Stomach (tissue), 8 donors: ENCODE measurements at regions not wholly inside any gene's neighbourhood (a gene's known extent, or its start where the extent isn't known, plus 50 kb on each side); places are given as distances from the start of the nearest gene placed in this dataset.

Source experiments
- DNase-seq, 2 donors: peaks; one replicate each; pipeline versions ENCODE4 v3.0.0 to v3.0.0-alpha.2; 2013 to 2019
- H3K27ac ChIP-seq, 5 donors: fragments of 200-600 bp in 4 of 5; sonication (generic) in 4 of 5; one replicate each; pipeline ENCODE4 v1.5.1; 2013 to 2019; ENCODE audit warnings: mild to moderate bottlenecking in 1 of 5, moderate library complexity in 1 of 5
- H3K27me3 ChIP-seq, 3 donors: fragments of 200-600 bp; sonication (generic); one replicate each; pipeline ENCODE4 v1.5.1; 2017 to 2019; ENCODE audit warnings: mixed run types in 1 of 3
- H3K36me3 ChIP-seq, 4 donors: fragments of 200-600 bp; sonication (generic); 1 replicate in 3 of 4; 2 replicates in 1 of 4; pipeline ENCODE4 v1.5.1; 2016 to 2019
- H3K4me1 ChIP-seq, 4 donors: fragments of 200-600 bp; sonication (generic); one replicate each; pipeline ENCODE4 v1.5.1; 2016 to 2019
- H3K4me3 ChIP-seq, 4 donors: fragments of 200-600 bp; sonication (generic) in 3 of 4; one replicate each; pipeline ENCODE4 v1.5.1; 2016 to 2019; ENCODE audit warnings: mild to moderate bottlenecking in 1 of 4
- H3K9me3 ChIP-seq, 4 donors: fragments of 200-600 bp; sonication (generic); one replicate each; pipeline ENCODE4 v1.5.1; 2016 to 2019
- EP300 ChIP-seq: sonication (generic); formaldehyde crosslinking; IDR thresholded peaks from one replicate; pipeline ENCODE4 v1.6.1; 2017; ENCODE audit warnings: antibody characterized with exemption
- POLR2A ChIP-seq, 4 donors: fragments of 450-650 bp; IDR thresholded peaks; one replicate each; pipeline ENCODE4 v1.6.1; 2016; ENCODE audit warnings: antibody characterized with exemption in 4 of 4, control low read depth in 2 of 4, mild to moderate bottlenecking in 1 of 4, moderate library complexity in 1 of 4
- POLR2AphosphoS5 ChIP-seq, 3 donors: sonication (generic); formaldehyde crosslinking; IDR thresholded peaks; one replicate each; pipeline ENCODE4 v1.6.1; 2016; ENCODE audit warnings: antibody characterized with exemption in 3 of 3
- WGBS, 5 donors: extraction: QIAGEN DNeasy Blood & Tissue Kit in 3 of 5; methylation state at CpG; one replicate each; pipeline versions ENCODE4 v1.1.5 to v1.1.7; 2013 to 2018; 5-methylcytosine and 5-hydroxymethylcytosine counted together
- intact Hi-C: fragments of 100-400 bp; cut with DNase I; formaldehyde crosslinking; loops from one replicate; pipeline ENCODE4 v1.15.1; 2023; ENCODE audit warnings: low total_unique reads
- TF ChIP-seq, protein P1 (sequence below), 7 experiments: fragments of 450-650 bp in 4 of 7; fragments of 200-600 bp in 3 of 7; sonication (generic) in 3 of 7; IDR thresholded peaks; one replicate each; pipeline ENCODE4 v1.5.1; 2016 to 2019; ENCODE audit warnings: antibody characterized with exemption in 7 of 7, control low read depth in 2 of 7, mild to moderate bottlenecking in 1 of 7
- donor health status: healthy with polysubstance abuse.
- donor health status: Bipolar disorder and iron deficiency.
- donor health status: healthy.

DNA sequence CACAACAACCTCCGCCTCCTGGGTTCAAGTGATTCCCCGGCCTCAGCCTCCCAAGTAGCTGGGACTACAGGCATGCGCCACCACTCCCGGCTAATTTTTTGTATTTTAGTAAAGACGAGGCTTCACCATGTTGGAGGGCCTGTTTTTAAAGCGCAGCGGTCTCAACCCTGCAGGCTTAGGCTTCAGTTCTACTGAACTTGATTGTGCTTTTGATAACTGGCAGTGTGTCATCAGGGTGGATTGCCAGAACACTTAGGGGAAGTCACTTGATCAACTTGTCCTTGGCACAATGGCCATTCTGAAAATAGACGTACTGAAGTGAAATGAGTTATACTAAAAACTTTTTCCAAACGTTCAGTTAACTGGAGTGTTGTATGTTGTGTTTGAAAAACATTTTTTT, 472.2 kb downstream of the KLF5 start:
- Histone ChIP-seq H3K27me3 (no peaks in the 10 kb centered on the region), H3K4me3 (no peak overlapping the region), H3K4me1 (no peaks in the 10 kb centered on the region), H3K27ac (no peak overlapping the region), H3K9me3 (no peaks in the 10 kb centered on the region), H3K36me3 (no peaks in the 10 kb centered on the region)
- WGBS, 5 donors, result 85 to 92% (median 89%) methylated on average over 8 to 9 of the region's 9 CpGs
- intact Hi-C loops, result no loop called here
- DNase-seq, result no peak
- TF ChIP-seq POLR2AphosphoS5 (IDR thresholded peaks at IDR 0.05), result no peak
- no peak for TF ChIP-seq EP300
- TF ChIP-seq POLR2A (IDR thresholded peaks at IDR 0.05), result no peak
- TF ChIP-seq, protein P1, sequence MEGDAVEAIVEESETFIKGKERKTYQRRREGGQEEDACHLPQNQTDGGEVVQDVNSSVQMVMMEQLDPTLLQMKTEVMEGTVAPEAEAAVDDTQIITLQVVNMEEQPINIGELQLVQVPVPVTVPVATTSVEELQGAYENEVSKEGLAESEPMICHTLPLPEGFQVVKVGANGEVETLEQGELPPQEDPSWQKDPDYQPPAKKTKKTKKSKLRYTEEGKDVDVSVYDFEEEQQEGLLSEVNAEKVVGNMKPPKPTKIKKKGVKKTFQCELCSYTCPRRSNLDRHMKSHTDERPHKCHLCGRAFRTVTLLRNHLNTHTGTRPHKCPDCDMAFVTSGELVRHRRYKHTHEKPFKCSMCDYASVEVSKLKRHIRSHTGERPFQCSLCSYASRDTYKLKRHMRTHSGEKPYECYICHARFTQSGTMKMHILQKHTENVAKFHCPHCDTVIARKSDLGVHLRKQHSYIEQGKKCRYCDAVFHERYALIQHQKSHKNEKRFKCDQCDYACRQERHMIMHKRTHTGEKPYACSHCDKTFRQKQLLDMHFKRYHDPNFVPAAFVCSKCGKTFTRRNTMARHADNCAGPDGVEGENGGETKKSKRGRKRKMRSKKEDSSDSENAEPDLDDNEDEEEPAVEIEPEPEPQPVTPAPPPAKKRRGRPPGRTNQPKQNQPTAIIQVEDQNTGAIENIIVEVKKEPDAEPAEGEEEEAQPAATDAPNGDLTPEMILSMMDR (IDR thresholded peaks at IDR 0.05), result no peak

- Histone ChIP-seq H3K27me3 (no peaks in the 10 kb centered on the region), H3K4me3 (no peak overlapping the region), H3K36me3 (no peaks in the 10 kb centered on the region), H3K4me1 (no peaks in the 10 kb centered on the region), H3K27ac (no peak overlapping the region), H3K9me3 (no peaks in the 10 kb centered on the region)
- intact Hi-C loops, result no loop called here
- 92 to 96% (median 93%) methylated on average over 10 of the region's 10 CpGs for WGBS, 5 donors
- TF ChIP-seq POLR2AphosphoS5 (IDR thresholded peaks at IDR 0.05), result no peak
- no peak for DNase-seq
These were observed 464.1 kb downstream of the KLF5 start for GRCh38 chr13:73522937-73523336.

- no peaks in the 10 kb centered on the region for H3K9me3 ChIP-seq
- no peaks in the 10 kb centered on the region for H3K36me3 ChIP-seq
- TF ChIP-seq, protein P1 (IDR thresholded peaks at IDR 0.05), result no peak
- TF ChIP-seq EP300 (no peak), POLR2A (IDR thresholded peaks at IDR 0.05) (no peak), POLR2AphosphoS5 (IDR thresholded peaks at IDR 0.05) (no peak)
- H3K4me3 ChIP-seq, result no peak overlapping the region
- no peaks in the 10 kb centered on the region for H3K4me1 ChIP-seq
- 75 to 77% (median 76%) methylated on average over 4 of the region's 4 CpGs for WGBS, 5 donors
- no peak for DNase-seq
- H3K27me3 ChIP-seq, result no peaks in the 10 kb centered on the region
- no peak overlapping the region for H3K27ac ChIP-seq
- intact Hi-C loops, result no loop called here
These were observed 463.2 kb downstream of the KLF5 start for GRCh38 chr13:73521985-73522524.

GRCh38 chr13:73521290-73521624, 462.5 kb downstream of the KLF5 start:
- DNase-seq, result peak in 1 of 2 donors; percentile 37
- H3K27ac ChIP-seq, result no peak overlapping the region
- 31 to 42% (median 39%) methylated on average over 2 of the region's 2 CpGs for WGBS, 5 donors

More at GRCh38 chr13:73521290-73521624, 462.5 kb downstream of the KLF5 start:
- no peaks in the 10 kb centered on the region for H3K36me3 ChIP-seq
- H3K27me3 ChIP-seq, result no peaks in the 10 kb centered on the region
- H3K9me3 ChIP-seq, result no peaks in the 10 kb centered on the region
- TF ChIP-seq, protein P1 (IDR thresholded peaks at IDR 0.05), result no peak
- no peak for TF ChIP-seq POLR2AphosphoS5 (IDR thresholded peaks at IDR 0.05)
- TF ChIP-seq EP300, result no peak
- TF ChIP-seq POLR2A (IDR thresholded peaks at IDR 0.05), result no peak
- H3K4me1 ChIP-seq, result no peaks in the 10 kb centered on the region
- intact Hi-C loops, result no loop called here
- no peak overlapping the region for H3K4me3 ChIP-seq
